ENCODE measurements at regions not wholly inside any gene's neighbourhood (a gene's known extent, or its start where the extent isn't known, plus 50 kb on each side); places are given as distances from the start of the nearest gene placed in this dataset.

DNA sequence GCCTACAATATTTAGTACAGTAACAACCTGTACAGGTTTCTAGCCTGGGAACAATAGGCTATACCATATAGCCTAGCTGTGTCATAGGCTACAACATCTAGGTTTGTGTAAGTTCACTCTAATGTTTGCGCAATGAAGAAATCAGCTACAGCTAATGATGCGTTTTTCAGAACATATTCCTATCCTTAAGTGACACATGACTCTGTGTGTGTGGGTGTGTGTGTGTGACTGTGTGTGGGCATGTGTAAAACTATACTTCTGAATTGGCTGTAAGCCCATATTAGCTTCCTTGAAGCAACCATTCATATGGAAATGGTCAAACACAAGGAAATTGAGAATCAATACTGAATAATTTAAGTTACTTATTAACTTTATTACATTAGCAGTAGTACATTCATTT lies 120.8 kb upstream of the SULT1C3 start:
- intact Hi-C loops (cut with DNase I; ENCODE audit: low total_unique reads) = no loop called here
- no peak for DNase-seq
- Histone ChIP-seq H3K27ac (no peak overlapping the region), H3K4me3 (no peak overlapping the region), H3K27me3 (no peaks in the 10 kb centered on the region), H3K9me3 (no peaks in the 10 kb centered on the region), H3K4me1 (no peaks in the 10 kb centered on the region), H3K36me3 (no peaks in the 10 kb centered on the region)
- TF ChIP-seq, protein P1, sequence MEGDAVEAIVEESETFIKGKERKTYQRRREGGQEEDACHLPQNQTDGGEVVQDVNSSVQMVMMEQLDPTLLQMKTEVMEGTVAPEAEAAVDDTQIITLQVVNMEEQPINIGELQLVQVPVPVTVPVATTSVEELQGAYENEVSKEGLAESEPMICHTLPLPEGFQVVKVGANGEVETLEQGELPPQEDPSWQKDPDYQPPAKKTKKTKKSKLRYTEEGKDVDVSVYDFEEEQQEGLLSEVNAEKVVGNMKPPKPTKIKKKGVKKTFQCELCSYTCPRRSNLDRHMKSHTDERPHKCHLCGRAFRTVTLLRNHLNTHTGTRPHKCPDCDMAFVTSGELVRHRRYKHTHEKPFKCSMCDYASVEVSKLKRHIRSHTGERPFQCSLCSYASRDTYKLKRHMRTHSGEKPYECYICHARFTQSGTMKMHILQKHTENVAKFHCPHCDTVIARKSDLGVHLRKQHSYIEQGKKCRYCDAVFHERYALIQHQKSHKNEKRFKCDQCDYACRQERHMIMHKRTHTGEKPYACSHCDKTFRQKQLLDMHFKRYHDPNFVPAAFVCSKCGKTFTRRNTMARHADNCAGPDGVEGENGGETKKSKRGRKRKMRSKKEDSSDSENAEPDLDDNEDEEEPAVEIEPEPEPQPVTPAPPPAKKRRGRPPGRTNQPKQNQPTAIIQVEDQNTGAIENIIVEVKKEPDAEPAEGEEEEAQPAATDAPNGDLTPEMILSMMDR (IDR thresholded peaks at IDR 0.05) = no peak
- no peak for TF ChIP-seq POLR2A (IDR thresholded peaks at IDR 0.05)

GRCh38 chr2:108119492-108119891 lies 120.3 kb upstream of the SULT1C3 start:
- no peaks in the 10 kb centered on the region for H3K4me1 ChIP-seq
- no peak for DNase-seq
- no peak overlapping the region for H3K27ac ChIP-seq
- H3K36me3 ChIP-seq = no peaks in the 10 kb centered on the region
- H3K4me3 ChIP-seq = no peak overlapping the region
- TF ChIP-seq, protein P1 (IDR thresholded peaks at IDR 0.05) = no peak
- no peak for TF ChIP-seq POLR2A (IDR thresholded peaks at IDR 0.05)
- no peaks in the 10 kb centered on the region for H3K27me3 ChIP-seq
- intact Hi-C loops (cut with DNase I; ENCODE audit: low total_unique reads) = no loop called here
- no peaks in the 10 kb centered on the region for H3K9me3 ChIP-seq

DNA sequence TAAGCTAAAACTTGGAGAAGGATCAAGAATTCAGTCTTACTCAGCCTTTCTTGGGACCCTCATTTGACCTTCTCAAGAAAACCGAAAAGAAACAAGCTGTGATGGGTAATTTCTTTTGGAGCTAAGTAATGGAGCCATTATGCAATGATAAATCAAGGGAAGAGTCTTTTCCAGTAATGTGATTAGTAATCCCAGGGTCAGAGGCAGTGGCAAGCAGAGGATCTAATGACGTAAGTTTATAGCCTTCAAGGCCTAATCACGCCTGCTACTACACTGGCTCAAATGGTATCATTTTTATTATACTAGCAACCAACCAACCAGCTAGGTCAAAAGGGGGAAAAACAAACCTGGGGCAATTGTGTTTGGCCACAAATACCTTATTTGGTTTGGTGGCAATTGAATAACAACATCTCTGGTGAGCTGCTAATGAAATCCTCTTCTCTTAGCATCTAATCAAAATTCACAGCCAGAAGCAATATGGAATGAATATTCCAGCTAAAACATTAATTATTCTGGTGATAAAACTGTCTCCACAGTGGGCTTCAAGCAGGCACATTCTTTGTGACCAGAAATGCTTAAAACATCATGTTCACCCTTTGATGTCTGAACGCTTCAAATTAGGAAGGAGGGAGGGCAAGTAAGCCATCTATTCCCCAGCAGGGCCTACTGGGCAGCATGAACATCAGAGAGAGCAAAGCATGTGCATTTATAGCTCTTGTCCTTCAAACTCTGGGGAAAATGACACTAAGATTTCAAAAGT lies 114.9 kb upstream of the SULT1C3 start:
- H3K4me1 ChIP-seq = no peaks in the 10 kb centered on the region
- H3K9me3 ChIP-seq = no peaks in the 10 kb centered on the region
- no peak for TF ChIP-seq POLR2A (IDR thresholded peaks at IDR 0.05)
- TF ChIP-seq, protein P1 (IDR thresholded peaks at IDR 0.05) = no peak
- intact Hi-C loops (cut with DNase I; ENCODE audit: low total_unique reads) = no loop called here
- DNase-seq = no peak
- H3K4me3 ChIP-seq = no peak overlapping the region
- no peaks in the 10 kb centered on the region for H3K27me3 ChIP-seq
- no peaks in the 10 kb centered on the region for H3K36me3 ChIP-seq
- H3K27ac ChIP-seq = no peak overlapping the region

GRCh38 chr2:108125581-108125980 lies 114.2 kb upstream of the SULT1C3 start:
- TF ChIP-seq, protein P1 (IDR thresholded peaks at IDR 0.05) = no peak
- no peak for TF ChIP-seq POLR2A (IDR thresholded peaks at IDR 0.05)
- intact Hi-C loops (cut with DNase I; ENCODE audit: low total_unique reads) = no loop called here
- no peaks in the 10 kb centered on the region for H3K36me3 ChIP-seq

DNA sequence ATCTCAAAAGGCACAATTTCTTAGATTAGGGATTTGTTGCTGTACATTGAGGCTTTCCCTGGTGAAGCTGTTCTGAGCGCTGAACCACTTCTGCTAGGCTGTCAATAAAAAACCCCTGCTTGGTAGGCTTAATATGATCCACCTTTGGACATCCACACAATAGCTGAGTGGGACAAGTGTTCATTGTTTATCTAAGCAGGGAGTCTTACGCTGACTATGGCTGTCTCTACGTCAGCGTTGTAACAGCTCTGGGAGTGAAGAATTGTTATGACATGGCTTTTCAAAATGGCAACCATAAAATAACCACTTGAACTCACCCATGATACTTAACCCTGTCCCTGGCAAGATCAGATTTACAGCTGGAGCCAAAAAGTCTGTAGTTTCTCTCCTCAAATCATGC lies 111.5 kb upstream of the SULT1C3 start:
- no peaks in the 10 kb centered on the region for H3K27me3 ChIP-seq
- H3K9me3 ChIP-seq = no peaks in the 10 kb centered on the region
- H3K4me1 ChIP-seq = no peaks in the 10 kb centered on the region
- no peaks in the 10 kb centered on the region for H3K36me3 ChIP-seq
- no peak overlapping the region for H3K27ac ChIP-seq
- intact Hi-C loops (cut with DNase I; ENCODE audit: low total_unique reads) = no loop called here
- no peak for DNase-seq
- TF ChIP-seq, protein P1 (IDR thresholded peaks at IDR 0.05) = no peak
- no peak for TF ChIP-seq POLR2A (IDR thresholded peaks at IDR 0.05)
- H3K4me3 ChIP-seq = no peak overlapping the region

More at GRCh38 chr2:108125581-108125980, 114.2 kb upstream of the SULT1C3 start:
- no peaks in the 10 kb centered on the region for H3K9me3 ChIP-seq
- no peak overlapping the region for H3K4me3 ChIP-seq
- DNase-seq = no peak
- H3K27me3 ChIP-seq = no peaks in the 10 kb centered on the region
- no peak overlapping the region for H3K27ac ChIP-seq
- no peaks in the 10 kb centered on the region for H3K4me1 ChIP-seq

All from uterus (tissue), 3 donors.